IPS-NIHi7 (cell line): ENCODE measurements at regions not wholly inside any gene's neighbourhood (a gene's known extent, or its start where the extent isn't known, plus 50 kb on each side); places are given as distances from the start of the nearest gene placed in this dataset.
"Not testable (repeated sequence)": the region's sequence is repeated elsewhere in the genome, so short reads cannot be mapped to it uniquely, and the experiment has no call there.

Source experiments
- DNase-seq: peaks from one replicate; pipeline ENCODE4 v3.0.0; 2012; ENCODE audit warnings: mixed read lengths; ENCODE audit errors: extremely low spot score

GRCh38 chr3:15903759-15904720 is 106.3 kb upstream of the ANKRD28 start:
- DNase-seq, result no peak

- DNase-seq, result no peak
Observed at GRCh38 chr3:15905041-15905440, 107.3 kb upstream of the ANKRD28 start.

GRCh38 chr3:15907403-15907802 is 109.6 kb upstream of the ANKRD28 start:
- not testable (repeated sequence) for DNase-seq

GRCh38 chr3:15918988-15919387 is 121.2 kb upstream of the ANKRD28 start:
- DNase-seq, result no peak

- DNase-seq, result no peak
Observed at GRCh38 chr3:15919971-15920370, 122.2 kb upstream of the ANKRD28 start.

GRCh38 chr3:15923640-15924405 is 126.0 kb upstream of the ANKRD28 start:
- DNase-seq, result no peak

GRCh38 chr3:15924914-15925313 is 127.1 kb upstream of the ANKRD28 start:
- DNase-seq, result no peak

GRCh38 chr3:15926871-15927270 is 129.1 kb upstream of the ANKRD28 start:
- DNase-seq, result no peak

GRCh38 chr3:15927969-15928368 is 130.2 kb upstream of the ANKRD28 start:
- no peak for DNase-seq

- peak; percentile 29 for DNase-seq
Observed at GRCh38 chr3:15929944-15930571, 132.3 kb upstream of the ANKRD28 start.

- DNase-seq, result no peak
Observed at GRCh38 chr3:15932348-15933300, 134.8 kb upstream of the ANKRD28 start.

GRCh38 chr3:15933439-15934139 is 135.8 kb upstream of the ANKRD28 start:
- no peak for DNase-seq

GRCh38 chr3:15934389-15935195 is 136.8 kb upstream of the ANKRD28 start:
- DNase-seq, result no peak

GRCh38 chr3:15936312-15936711 is 138.5 kb upstream of the ANKRD28 start:
- DNase-seq, result no peak

GRCh38 chr3:15940641-15941040 is 142.9 kb upstream of the ANKRD28 start:
- DNase-seq, result no peak

GRCh38 chr3:15941457-15941856 is 143.7 kb upstream of the ANKRD28 start:
- DNase-seq, result not testable (repeated sequence)

GRCh38 chr3:15941958-15942357 is 144.2 kb upstream of the ANKRD28 start:
- DNase-seq, result no peak

- DNase-seq, result no peak
Observed at GRCh38 chr3:15942462-15942861, 144.7 kb upstream of the ANKRD28 start.

GRCh38 chr3:15942936-15943335 is 145.2 kb upstream of the ANKRD28 start:
- DNase-seq, result no peak

GRCh38 chr3:15948388-15948787 is 150.6 kb upstream of the ANKRD28 start:
- no peak for DNase-seq
